Vagina (tissue), 2 donors: ENCODE measurements at regions not wholly inside any gene's neighbourhood (a gene's known extent, or its start where the extent isn't known, plus 50 kb on each side); places are given as distances from the start of the nearest gene placed in this dataset.

ENCODE experiments used
- CTCF ChIP-seq, 3 experiments: fragments of 450-650 bp in 2 of 3; fragments of 200-600 bp in 1 of 3; sonication (generic) in 1 of 3; IDR thresholded peaks; one replicate each; pipeline ENCODE4 v1.5.1; 2017 to 2019; ENCODE audit warnings: antibody characterized with exemption in 3 of 3, mild to moderate bottlenecking in 2 of 3, moderate library complexity in 2 of 3
- POLR2A ChIP-seq, 2 donors: fragments of 450-650 bp; IDR thresholded peaks; one replicate each; pipeline ENCODE4 v1.6.1; 2017; ENCODE audit warnings: antibody characterized with exemption in 2 of 2, mild to moderate bottlenecking in 2 of 2, moderate library complexity in 2 of 2

GRCh38 chr4:30821859-30822612 lies 101.9 kb downstream of the PCDH7 start:
- TF ChIP-seq POLR2A (IDR thresholded peaks at IDR 0.05) (no peak), CTCF (IDR thresholded peaks at IDR 0.05) (no peak)
